GM11168 (cell line): ENCODE measurements at regions not wholly inside any gene's neighbourhood (a gene's known extent, or its start where the extent isn't known, plus 50 kb on each side); places are given as distances from the start of the nearest gene placed in this dataset.

Experiments
- in situ Hi-C: fragments of 300-500 bp; cut with MboI; formaldehyde crosslinking; loops from one replicate; pipeline ENCODE4 v1.12.0; 2022; ENCODE audit warnings: low sequenced_read_pairs; ENCODE audit not compliant: unreplicated experiment

DNA sequence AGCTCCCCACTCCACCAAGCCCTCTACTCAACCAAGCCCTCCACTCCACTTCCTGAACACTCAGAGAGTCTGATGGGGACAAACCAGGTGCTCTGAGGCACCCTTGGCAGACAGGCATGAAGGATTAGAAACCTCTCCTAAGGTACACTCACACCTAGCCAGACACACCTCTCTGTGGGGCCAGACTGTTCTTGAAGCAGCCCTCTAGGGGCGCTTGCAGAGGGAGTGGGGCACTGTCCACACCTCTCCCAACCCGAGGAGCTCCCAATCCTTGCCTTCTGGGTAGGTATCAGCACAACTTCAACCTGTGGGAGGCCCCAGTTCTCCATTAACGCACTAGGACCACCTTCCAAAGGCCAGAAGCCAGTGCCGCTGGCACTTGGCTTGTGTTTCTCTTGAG is 108.7 kb upstream of the VSTM2B start:
- in situ Hi-C loops = no loop called here

- in situ Hi-C loops = no loop called here
Observed at GRCh38 chr19:29418201-29418600, 107.6 kb upstream of the VSTM2B start.

- in situ Hi-C loops = no loop called here
Observed at GRCh38 chr19:29420065-29420464, 105.7 kb upstream of the VSTM2B start.

DNA sequence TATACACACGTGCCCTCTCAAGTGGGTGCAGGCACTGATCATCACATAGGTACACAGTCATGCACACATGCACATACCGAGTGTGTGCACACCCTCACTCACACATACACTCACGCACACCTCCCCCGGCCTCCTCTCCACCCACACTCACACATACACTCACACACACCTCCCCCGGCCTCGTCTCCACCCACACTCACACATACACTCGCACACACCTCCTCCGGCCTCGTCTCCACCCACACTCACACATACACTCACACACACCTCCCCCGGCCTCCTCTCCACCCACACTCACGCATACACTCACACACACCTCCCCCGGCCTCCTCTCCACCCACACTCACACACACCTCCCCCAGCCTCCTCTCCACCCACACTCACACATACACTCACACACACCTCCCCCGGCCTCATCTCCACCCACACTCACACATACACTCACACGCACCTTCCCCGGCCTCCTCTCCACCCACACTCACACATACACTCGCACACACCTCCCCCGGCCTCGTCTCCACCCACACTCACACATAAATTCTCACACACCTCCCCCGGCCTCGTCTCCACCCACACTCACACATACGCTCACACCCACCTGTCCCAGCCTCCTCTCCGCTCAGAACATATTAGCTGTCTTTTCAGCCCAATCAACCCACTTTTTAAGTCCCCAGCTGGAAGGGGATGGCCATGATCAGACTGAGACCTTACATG is 105.2 kb upstream of the VSTM2B start:
- in situ Hi-C loops = no loop called here

- in situ Hi-C loops = no loop called here
Observed at GRCh38 chr19:29421196-29421545, 104.6 kb upstream of the VSTM2B start.

GRCh38 chr19:29422047-29422446 is 103.7 kb upstream of the VSTM2B start:
- in situ Hi-C loops = no loop called here

GRCh38 chr19:29422486-29423085 is 103.2 kb upstream of the VSTM2B start:
- in situ Hi-C loops = no loop called here

DNA sequence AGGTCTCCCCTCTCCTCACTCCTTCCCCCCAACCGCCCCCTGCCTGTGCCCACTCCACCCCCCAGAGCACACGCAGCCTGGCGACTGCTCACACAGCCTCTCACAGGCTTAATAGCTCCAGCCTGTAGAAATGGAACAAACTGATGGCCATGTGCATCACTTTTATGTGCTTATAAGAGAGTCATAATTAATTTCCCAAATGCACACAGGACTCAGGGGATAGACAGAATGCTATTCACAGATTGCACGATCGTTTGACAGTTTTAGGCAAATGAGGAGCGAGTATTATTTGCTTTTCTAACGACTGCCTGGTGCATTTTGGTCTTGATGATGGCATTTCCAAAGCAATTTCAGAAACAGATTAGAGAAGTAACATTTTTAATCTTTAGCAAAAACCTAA is 97.7 kb upstream of the VSTM2B start:
- in situ Hi-C loops = no loop called here

DNA sequence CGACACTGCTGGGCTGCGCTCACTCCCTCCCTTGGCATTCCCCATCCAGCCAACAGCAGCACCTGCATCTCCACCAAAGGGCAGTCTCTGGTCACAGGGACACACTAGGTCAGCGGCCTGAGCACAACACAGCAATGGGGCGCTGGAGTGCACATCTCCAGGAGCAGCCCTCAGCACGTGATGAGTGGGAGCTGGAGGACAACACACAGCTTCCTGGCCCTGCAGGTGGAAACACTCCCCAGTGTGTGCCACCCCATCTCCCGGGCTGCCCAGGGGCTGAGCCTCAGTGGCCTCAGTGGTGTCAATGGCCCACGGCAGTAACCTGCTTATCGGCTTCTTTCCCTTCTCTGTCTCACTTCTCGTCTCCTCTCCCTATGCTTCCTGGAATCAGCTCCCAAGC is 96.8 kb upstream of the VSTM2B start:
- in situ Hi-C loops = no loop called here

- in situ Hi-C loops = no loop called here
Observed at GRCh38 chr19:29429581-29429980, 96.2 kb upstream of the VSTM2B start.

DNA sequence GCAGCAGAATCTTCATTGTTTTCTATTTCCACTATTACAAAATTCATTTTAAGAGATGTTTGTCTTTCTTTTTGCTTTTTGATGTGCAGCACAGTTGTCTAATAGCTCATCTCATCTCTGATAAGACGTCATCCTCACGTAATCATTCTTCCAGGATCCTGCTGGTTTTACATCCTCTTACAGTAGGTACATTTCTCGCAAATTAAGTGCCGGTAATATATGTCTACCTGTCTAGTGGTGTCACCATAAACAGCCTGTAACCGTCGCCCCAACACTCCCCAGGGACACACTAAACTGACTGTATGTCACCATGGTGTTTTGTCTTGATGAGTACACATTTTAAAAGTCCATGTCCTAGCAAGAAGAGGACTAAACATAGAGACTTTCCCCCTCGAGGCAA is 94.5 kb upstream of the VSTM2B start:
- in situ Hi-C loops = no loop called here

DNA sequence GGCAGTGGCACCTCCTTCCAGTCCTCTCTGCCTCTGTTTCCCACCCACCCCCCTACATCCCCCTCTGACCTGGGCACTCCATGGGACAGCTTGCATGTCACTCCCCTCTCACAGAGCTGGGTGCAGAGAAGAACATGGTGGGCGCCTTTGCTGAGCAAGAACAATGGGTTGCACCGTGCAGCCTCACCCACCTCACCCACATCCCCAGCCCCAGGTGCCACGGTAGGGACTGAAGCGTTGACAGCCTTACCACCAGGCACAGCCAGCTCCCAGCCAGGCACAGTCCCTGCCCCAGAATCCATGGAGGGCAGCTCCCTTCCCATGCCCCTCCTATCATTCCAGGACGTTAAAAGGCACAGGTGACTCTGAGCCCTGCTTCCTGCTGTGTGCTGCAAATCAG is 93.1 kb upstream of the VSTM2B start:
- in situ Hi-C loops = no loop called here

DNA sequence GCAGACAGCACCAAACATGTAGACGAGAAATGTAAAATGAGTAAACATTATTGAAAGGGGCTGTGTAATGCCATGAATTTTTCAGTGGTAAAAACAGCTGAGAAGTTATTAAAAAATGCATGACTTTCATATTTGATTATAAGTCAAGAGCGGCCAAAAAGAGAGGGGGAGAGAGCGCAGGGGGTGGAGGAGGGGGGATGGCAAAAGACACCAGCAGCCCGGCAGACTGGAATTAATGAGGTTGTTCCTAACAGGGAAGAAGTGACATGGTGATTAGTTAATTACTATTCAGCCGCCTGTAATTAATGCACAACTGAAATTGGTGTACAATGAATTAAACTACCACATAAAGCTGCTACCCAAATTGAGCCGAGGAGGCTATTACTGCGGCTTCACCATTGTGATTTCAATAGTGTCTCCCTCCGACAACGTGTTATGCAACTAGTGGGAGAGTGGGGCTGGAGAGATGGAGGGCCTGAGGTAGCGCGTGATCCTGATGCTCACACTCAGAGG is 89.1 kb upstream of the VSTM2B start:
- in situ Hi-C loops = no loop called here

GRCh38 chr19:29439021-29439420 is 86.8 kb upstream of the VSTM2B start:
- in situ Hi-C loops = no loop called here

GRCh38 chr19:29439688-29440550 is 85.9 kb upstream of the VSTM2B start:
- in situ Hi-C loops = no loop called here

DNA sequence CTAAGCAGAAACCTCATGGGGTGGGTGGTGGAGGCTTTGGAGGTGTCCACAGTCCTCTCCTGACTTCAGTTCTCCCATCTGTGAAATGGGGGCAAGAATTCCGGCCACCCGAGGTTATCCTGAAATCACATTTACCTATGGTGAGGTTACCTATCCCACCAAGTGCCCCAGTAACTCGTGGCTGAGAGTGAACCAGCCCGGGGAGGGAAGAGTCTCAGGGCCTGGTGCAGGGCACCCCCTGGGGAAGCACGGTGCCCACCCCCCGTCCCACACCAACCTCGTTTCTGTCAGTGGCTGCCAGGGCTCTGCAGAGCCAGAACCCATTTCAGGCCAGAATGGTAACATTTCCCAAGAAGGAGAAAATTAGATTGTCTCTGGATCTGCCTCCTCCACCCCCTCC is 83.7 kb upstream of the VSTM2B start:
- in situ Hi-C loops = no loop called here

DNA sequence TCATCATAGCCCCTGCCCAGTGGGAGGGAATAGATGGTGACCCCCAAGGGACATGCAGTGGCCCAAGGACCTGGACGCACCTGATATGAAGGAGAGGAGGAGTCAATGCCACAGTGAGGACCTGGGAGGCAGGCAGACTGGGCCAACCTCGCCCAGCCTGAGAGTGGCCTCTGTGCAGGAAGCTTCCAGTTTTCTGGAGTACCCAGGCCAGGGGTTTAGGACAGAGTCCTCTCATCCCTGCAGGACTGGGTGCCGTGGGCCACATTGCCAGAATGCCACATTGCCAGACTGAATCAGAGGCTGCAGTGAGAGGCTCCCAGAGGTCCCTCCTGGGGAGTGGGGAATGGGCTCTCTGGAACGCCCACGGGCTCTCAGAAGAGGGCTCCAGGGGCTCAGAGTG is 82.9 kb upstream of the VSTM2B start:
- in situ Hi-C loops = no loop called here

GRCh38 chr19:29445246-29445645 is 80.5 kb upstream of the VSTM2B start:
- in situ Hi-C loops = no loop called here

- in situ Hi-C loops = no loop called here
Observed at GRCh38 chr19:29446361-29446760, 79.4 kb upstream of the VSTM2B start.

GRCh38 chr19:29448046-29448445 is 77.7 kb upstream of the VSTM2B start:
- in situ Hi-C loops = no loop called here

- in situ Hi-C loops = no loop called here
Observed at GRCh38 chr19:29449371-29449770, 76.4 kb upstream of the VSTM2B start.
